H1 (cell line): ENCODE measurements at regions not wholly inside any gene's neighbourhood (a gene's known extent, or its start where the extent isn't known, plus 50 kb on each side); places are given as distances from the start of the nearest gene placed in this dataset.

Experiments
- CTCF ChIA-PET: fragments of 300-600 bp; sonication (Branson Sonifier 250); formaldehyde crosslinking; loops from one replicate; lab custom pipeline; 2021; ENCODE audit not compliant: partially characterized antibody; lab: Charles Lee
- POLR2A ChIA-PET: fragments of 300-600 bp; sonication (Branson Sonifier 250); formaldehyde crosslinking; loops from one replicate; lab custom pipeline; 2021; ENCODE audit warnings: inconsistent platforms; ENCODE audit not compliant: partially characterized antibody; lab: Charles Lee
- DNase-seq, 2 experiments: peaks; one replicate each; pipeline versions ENCODE4 v3.0.0 to v3.0.0-alpha.2; 2010 to 2022; ENCODE audit warnings: low spot score in 2 of 2, low read depth in 1 of 2, mixed read lengths in 1 of 2
- FAIRE-seq: peaks from 2 replicates; lab custom pipeline; 2011; peaks lifted over from hg19 to GRCh38; lab: Jason Lieb, UNC
- H2AFZ ChIP-seq: 2 replicates; pipeline ENCODE4 v1.8.1; 2012; ENCODE audit warnings: low read length, inconsistent platforms
- H2AK5ac ChIP-seq: 2 replicates; pipeline ENCODE4 v1.6.1; 2013; ENCODE audit warnings: low read depth, low read length
- H2BK120ac ChIP-seq: replicated peaks from 2 replicates; pipeline ENCODE3; 2013; ENCODE audit warnings: low read depth, low read length, inconsistent platforms
- H2BK12ac ChIP-seq: 2 replicates; pipeline ENCODE4 v1.6.1; 2013; ENCODE audit warnings: low read depth, low read length
- H2BK15ac ChIP-seq: 2 replicates; pipeline ENCODE4 v1.6.1; 2013; ENCODE audit warnings: low read length
- H2BK20ac ChIP-seq: 2 replicates; pipeline ENCODE4 v1.6.1; 2013; ENCODE audit warnings: low read length
- H2BK5ac ChIP-seq: 2 replicates; pipeline ENCODE4 v1.6.1; 2013; ENCODE audit warnings: low read depth, low read length
- H3K14ac ChIP-seq: 2 replicates; pipeline ENCODE4 v1.6.1; 2013; ENCODE audit warnings: inconsistent platforms; ENCODE audit not compliant: insufficient read length
- H3K18ac ChIP-seq: 2 replicates; pipeline ENCODE4 v1.6.1; 2013; ENCODE audit warnings: low read length; ENCODE audit errors: extremely low read depth
- H3K23ac ChIP-seq: 2 replicates; pipeline ENCODE4 v1.6.1; 2013; ENCODE audit warnings: inconsistent platforms; ENCODE audit not compliant: insufficient read length
- H3K23me2 ChIP-seq: 2 replicates; pipeline ENCODE4 v1.6.1; 2013; ENCODE audit warnings: low read depth, low read length
- H3K27ac ChIP-seq: 2 replicates; pipeline ENCODE4 v1.6.1; 2011; ENCODE audit warnings: low read depth, low read length, inconsistent platforms
- H3K27me3 ChIP-seq, 4 experiments: replicated peaks in 1 of 4; 1 replicate in 1 of 4; 2 replicates in 3 of 4; pipeline versions ENCODE4 v1.6.1 to v1.8.1; 2011 to 2013; ENCODE audit warnings: low read length in 3 of 4, mild to moderate bottlenecking in 3 of 4, inconsistent platforms in 2 of 4, mixed read lengths in 2 of 4, moderate library complexity in 1 of 4; ENCODE audit not compliant: control insufficient read depth in 3 of 4, insufficient read depth in 3 of 4; ENCODE audit errors: extremely low read depth in 1 of 4
- H3K36me3 ChIP-seq, 4 experiments: 2 replicates each; pipeline versions ENCODE4 v1.6.1 to v1.8.1; 2011 to 2013; ENCODE audit warnings: mild to moderate bottlenecking in 4 of 4, low read length in 3 of 4, moderate library complexity in 2 of 4, control low read depth in 1 of 4, inconsistent platforms in 1 of 4; ENCODE audit not compliant: insufficient read depth in 4 of 4, control insufficient read depth in 2 of 4
- H3K4ac ChIP-seq: replicated peaks from 2 replicates; pipeline ENCODE3; 2013; ENCODE audit warnings: low read length, low read depth, mixed read lengths, inconsistent platforms; ENCODE audit not compliant: insufficient read length
- H3K4me1 ChIP-seq, 4 experiments: replicated peaks in 1 of 4; 1 replicate in 1 of 4; 2 replicates in 3 of 4; pipeline versions ENCODE4 v1.6.1 to v1.8.1; 2011 to 2013; ENCODE audit warnings: low read length in 3 of 4, inconsistent platforms in 2 of 4, mixed read lengths in 1 of 4; ENCODE audit not compliant: insufficient read depth in 4 of 4, control insufficient read depth in 3 of 4
- H3K4me2 ChIP-seq, 2 experiments: 2 replicates each; pipeline versions ENCODE4 v1.6.1 to v1.8.1; 2011 to 2013; ENCODE audit warnings: low read depth in 2 of 2, low read length in 2 of 2, control low read depth in 1 of 2, inconsistent platforms in 1 of 2, mild to moderate bottlenecking in 1 of 2; ENCODE audit not compliant: insufficient read depth in 1 of 2
- H3K4me3 ChIP-seq, 4 experiments: fragments of 200-600, 300-600 bp in 1 of 4; sonication (generic), shearing (Covaris generic), sonication (Bioruptor Twin) in 1 of 4; 2 replicates each; pipeline versions ENCODE4 v1.5.1 to v1.8.1; 2011 to 2016; ENCODE audit warnings: low read length in 4 of 4, low read depth in 3 of 4, control low read depth in 2 of 4, inconsistent platforms in 2 of 4, mild to moderate bottlenecking in 2 of 4, mixed read lengths in 1 of 4, moderate library complexity in 1 of 4; ENCODE audit not compliant: insufficient read depth in 2 of 4; ENCODE audit errors: extremely low read depth in 1 of 4
- H3K56ac ChIP-seq: replicated peaks from 2 replicates; pipeline ENCODE3; 2013; ENCODE audit warnings: low read depth, mild to moderate bottlenecking, mixed read lengths, low read length, inconsistent platforms; ENCODE audit not compliant: insufficient read length
- H3K79me1 ChIP-seq: 2 replicates; pipeline ENCODE4 v1.6.1; 2013; ENCODE audit warnings: low read depth, low read length, control low read depth
- H3K79me2 ChIP-seq, 2 experiments: 2 replicates each; pipeline versions ENCODE4 v1.6.1 to v1.8.1; 2012 to 2013; ENCODE audit warnings: low read length in 2 of 2, mild to moderate bottlenecking in 2 of 2, inconsistent platforms in 1 of 2; ENCODE audit not compliant: insufficient read depth in 2 of 2, control insufficient read depth in 1 of 2
- H3K9ac ChIP-seq, 4 experiments: replicated peaks in 1 of 4; 1 replicate in 1 of 4; 2 replicates in 3 of 4; pipeline versions ENCODE4 v1.6.1 to v1.8.1; 2011 to 2013; ENCODE audit warnings: low read depth in 3 of 4, low read length in 3 of 4, control low read depth in 2 of 4, mild to moderate bottlenecking in 2 of 4, moderate library complexity in 2 of 4, inconsistent platforms in 1 of 4; ENCODE audit errors: extremely low read depth in 1 of 4
- H3K9me3 ChIP-seq, 2 experiments: 2 replicates each; pipeline versions ENCODE4 v1.6.1 to v1.8.1; 2012 to 2013; ENCODE audit warnings: mild to moderate bottlenecking in 2 of 2, moderate library complexity in 2 of 2, control low read depth in 1 of 2, inconsistent platforms in 1 of 2, low read depth in 1 of 2, low read length in 1 of 2, mixed read lengths in 1 of 2; ENCODE audit not compliant: insufficient read depth in 2 of 2
- H4K20me1 ChIP-seq, 2 experiments: replicated peaks in 1 of 2; 2 replicates each; pipeline versions ENCODE3 to v1.8.1; 2011 to 2013; ENCODE audit warnings: inconsistent platforms in 2 of 2, low read length in 2 of 2, mild to moderate bottlenecking in 1 of 2; ENCODE audit not compliant: insufficient read depth in 2 of 2, control insufficient read depth in 1 of 2
- H4K5ac ChIP-seq: 2 replicates; pipeline ENCODE4 v1.6.1; 2013; ENCODE audit warnings: low read length, low read depth, mixed read lengths, inconsistent platforms; ENCODE audit not compliant: insufficient read length
- H4K8ac ChIP-seq: 2 replicates; pipeline ENCODE4 v1.8.0; 2013; ENCODE audit warnings: mild to moderate bottlenecking, moderate library complexity, low read length, inconsistent platforms; ENCODE audit not compliant: insufficient read depth; ENCODE audit errors: extremely low read depth
- H4K91ac ChIP-seq: replicated peaks from 2 replicates; pipeline ENCODE3; 2013; ENCODE audit warnings: low read length, mixed read lengths, inconsistent platforms; ENCODE audit not compliant: insufficient read length
- PHF8 ChIP-seq: fragments of 200-600 bp; sonication (generic); conservative IDR thresholded peaks from 2 replicates; pipeline ENCODE4 v1.7.1; 2012; ENCODE audit warnings: low read depth, mild to moderate bottlenecking, inconsistent platforms, low read length, moderate library complexity
- RBBP5 ChIP-seq: IDR thresholded peaks from 2 replicates; pipeline ENCODE4 v1.7.1; 2012; ENCODE audit warnings: low read depth, mild to moderate bottlenecking, inconsistent platforms, low read length, moderate library complexity, borderline replicate concordance
- SP4 ChIP-seq: IDR thresholded peaks from 2 replicates; pipeline ENCODE4 v1.6.1; 2012; ENCODE audit warnings: low read length, inconsistent platforms
- SRF ChIP-seq: IDR thresholded peaks from 2 replicates; pipeline ENCODE4 v1.6.1; 2011; ENCODE audit warnings: mild to moderate bottlenecking, low read depth, low read length, moderate library complexity
- TAF7 ChIP-seq: optimal IDR thresholded peaks from 2 replicates; pipeline ENCODE3; 2011; ENCODE audit warnings: low read depth, mild to moderate bottlenecking, inconsistent platforms, low read length, moderate library complexity, borderline replicate concordance
- WGBS, 2 experiments: shearing (Covaris generic) in 1 of 2; methylation state at CpG; one replicate each; pipeline versions ENCODE4 v1.1.6 to v1.1.7; 2013 to 2015; ENCODE audit warnings: low lambda C conversion rate in 2 of 2, mixed read lengths in 2 of 2, inconsistent platforms in 1 of 2, low coverage in 1 of 2, missing lambda C conversion rate in 1 of 2; ENCODE audit not compliant: insufficient replicate concordance in 2 of 2, insufficient coverage in 1 of 2, insufficient read length in 1 of 2; ENCODE audit errors: extremely low coverage in 1 of 2, missing lambda C conversion rate in 1 of 2; 5-methylcytosine and 5-hydroxymethylcytosine counted together

GRCh38 chr6:15775076-15775634, 112.3 kb upstream of the DTNBP1 start:
- Histone ChIP-seq H4K20me1 (no peaks in the 10 kb centered on the region), H2BK20ac (no peak overlapping the region), H3K9me3 (no peaks in the 10 kb centered on the region), H2BK12ac (no peak overlapping the region), H3K18ac (no peak overlapping the region), H3K14ac (no peak overlapping the region), H2BK120ac (no peak overlapping the region), H3K4me1 (no peaks in the 10 kb centered on the region), H3K4me2 (no peak overlapping the region), H3K79me1 (no peaks in the 10 kb centered on the region), H2AK5ac (no peak overlapping the region), H4K91ac (no peak overlapping the region), H4K5ac (no peak overlapping the region), H2AFZ (no peak overlapping the region), H3K27me3 (no peaks in the 10 kb centered on the region), H3K4ac (no peak overlapping the region), H3K36me3 (no peaks in the 10 kb centered on the region), H3K27ac (no peak overlapping the region), H3K56ac (no peak overlapping the region), H3K4me3 (no peak overlapping the region), H2BK5ac (no peak overlapping the region), H3K79me2 (no peaks in the 10 kb centered on the region), H3K23me2 (no peaks in the 10 kb centered on the region), H2BK15ac (no peak overlapping the region), H3K23ac (no peak overlapping the region), H4K8ac (no peak overlapping the region), H3K9ac (no peak overlapping the region)
- FAIRE-seq (no peak), DNase-seq (no peak)
- TF ChIP-seq PHF8 = no peak
- no peak for TF ChIP-seq TAF7
- TF ChIP-seq SRF = no peak
- no peak for TF ChIP-seq RBBP5
- no peak for TF ChIP-seq SP4
- 88% methylated on average over 2 of the region's 2 CpGs; no CpG with 5 or more reads in 1 of the 2 experiments for WGBS, 2 experiments
- ChIA-PET CTCF (no interaction called here), POLR2A (no interaction called here)
